Epithelial cell of prostate (primary cell): ENCODE measurements at regions not wholly inside any gene's neighbourhood (a gene's known extent, or its start where the extent isn't known, plus 50 kb on each side); places are given as distances from the start of the nearest gene placed in this dataset.
"Not testable (repeated sequence)": the region's sequence is repeated elsewhere in the genome, so short reads cannot be mapped to it uniquely, and the experiment has no call there.

Experiments
- DNase-seq: peaks from one replicate; pipeline ENCODE4 v3.0.0-alpha.2; 2011; ENCODE audit warnings: low read depth, low spot score
- H3K27ac ChIP-seq: fragments of 450-650 bp; 2 replicates; pipeline ENCODE4 v1.5.1; 2017; ENCODE audit warnings: mild to moderate bottlenecking

DNA sequence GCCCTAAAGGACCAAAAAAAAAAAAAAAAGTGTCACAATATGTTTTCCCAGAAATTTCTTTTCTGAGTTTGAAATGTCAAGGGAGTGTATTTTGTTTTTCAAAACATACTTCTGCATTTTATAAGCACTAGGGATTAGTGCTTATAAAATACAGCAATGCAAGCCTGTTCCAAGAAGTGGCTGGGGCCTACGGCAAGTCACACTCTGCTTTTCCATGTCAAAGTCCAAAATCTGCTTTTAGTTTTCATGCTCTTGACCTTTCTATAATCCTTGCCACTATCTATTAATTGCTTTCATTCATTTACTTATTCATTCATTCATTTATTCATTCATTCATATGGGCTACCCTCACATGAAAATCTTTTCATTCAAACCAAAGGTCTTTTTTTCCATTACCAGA is 100.1 kb upstream of the UXS1 start:
- H3K27ac ChIP-seq = no peak overlapping the region
- DNase-seq = no peak

DNA sequence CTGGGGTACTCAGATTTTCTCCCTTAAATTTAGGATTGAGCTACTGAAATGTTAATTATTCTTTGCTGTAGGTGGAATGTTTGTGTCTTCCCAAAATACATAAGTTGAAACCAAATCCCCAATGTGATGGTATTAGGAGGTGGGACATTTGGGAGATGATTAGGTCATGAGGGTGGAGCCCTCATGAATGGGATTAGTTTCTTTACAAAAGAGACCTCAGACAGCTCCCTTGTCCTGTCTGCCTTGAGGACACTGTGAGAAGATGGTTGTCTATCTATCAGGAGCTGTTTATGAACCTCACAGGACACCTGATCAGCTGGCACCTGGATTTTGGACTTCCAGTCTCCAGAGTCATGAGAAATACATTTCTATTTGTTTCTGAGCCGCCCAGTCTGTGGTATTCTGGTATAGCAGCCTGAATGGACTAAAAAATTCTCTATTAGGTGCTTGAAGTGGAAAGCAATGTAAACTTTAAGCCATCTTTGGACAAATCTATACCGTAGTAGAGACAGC is 99.2 kb upstream of the UXS1 start:
- H3K27ac ChIP-seq = no peak overlapping the region
- no peak for DNase-seq

DNA sequence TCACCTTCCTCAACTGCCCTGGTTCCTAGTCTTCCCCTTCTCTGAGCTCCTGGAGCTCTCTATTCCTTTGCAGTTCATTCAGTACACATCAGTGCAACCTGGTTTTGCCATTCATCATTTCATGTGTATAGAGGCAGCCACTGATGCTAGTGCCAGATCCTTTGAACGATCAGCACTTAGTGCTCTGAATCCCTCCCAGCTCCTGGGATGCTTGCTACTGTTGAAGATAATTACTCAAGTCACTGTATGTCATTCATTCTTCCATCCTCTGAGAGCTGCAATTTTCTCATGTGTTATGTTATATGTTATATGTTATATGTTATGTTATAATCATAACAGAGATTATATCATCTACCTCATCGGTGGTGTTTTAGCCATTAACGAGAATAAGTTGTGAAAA is 98.5 kb upstream of the UXS1 start:
- no peak for DNase-seq
- no peak overlapping the region for H3K27ac ChIP-seq

GRCh38 chr2:106288873-106289272 is 94.8 kb upstream of the UXS1 start:
- DNase-seq = no peak
- H3K27ac ChIP-seq = no peak overlapping the region

- H3K27ac ChIP-seq = no peak overlapping the region
- DNase-seq = no peak
Measured at GRCh38 chr2:106285237-106285829, 91.2 kb upstream of the UXS1 start.

DNA sequence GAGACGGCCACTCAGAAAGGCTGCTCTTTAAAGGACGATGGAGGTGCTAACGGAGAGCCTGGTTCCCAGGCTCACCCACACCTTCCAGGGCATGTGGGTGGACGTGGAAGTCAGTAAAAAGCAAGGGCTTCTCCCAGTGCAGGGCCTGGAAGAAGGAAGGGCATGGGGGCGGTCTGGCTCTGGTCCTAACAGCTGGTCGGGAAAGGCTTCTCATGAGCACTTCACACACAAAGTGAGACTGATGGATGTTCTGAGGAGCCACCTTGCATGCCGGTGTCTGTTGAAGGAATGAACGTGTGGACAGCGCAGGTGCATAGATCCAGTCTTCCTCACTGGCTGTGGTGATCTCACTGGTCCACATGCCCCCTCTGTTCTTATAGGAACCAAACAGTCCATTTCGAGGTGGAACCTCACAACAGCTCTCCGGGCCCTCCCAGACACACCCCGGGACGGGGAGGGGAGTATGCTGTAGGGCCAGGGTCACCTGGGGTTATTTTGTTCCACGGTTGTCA is 90.6 kb upstream of the UXS1 start:
- H3K27ac ChIP-seq = no peak overlapping the region
- DNase-seq = no peak

DNA sequence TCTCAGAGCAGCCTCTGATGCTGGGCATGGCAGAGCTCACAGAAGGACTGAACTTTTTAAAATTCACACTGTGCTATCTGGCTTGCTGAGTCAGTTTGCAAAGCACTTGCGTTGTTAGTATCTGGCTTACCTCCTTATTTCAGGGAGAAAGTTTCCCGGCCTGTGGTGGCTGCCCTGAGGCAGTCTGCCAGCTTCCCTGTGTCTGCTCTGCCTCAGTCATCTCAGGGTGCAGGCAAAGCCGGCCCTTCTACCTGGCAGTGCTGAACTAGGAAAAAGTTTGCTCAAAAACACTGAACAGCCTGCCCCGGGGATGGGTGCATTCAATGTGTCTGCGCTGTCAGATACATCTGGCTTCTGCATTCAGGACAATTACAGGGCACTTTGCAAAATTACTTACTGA is 90.2 kb upstream of the UXS1 start:
- DNase-seq = no peak
- H3K27ac ChIP-seq = no peak overlapping the region

GRCh38 chr2:106283228-106284152 is 89.4 kb upstream of the UXS1 start:
- not testable (repeated sequence) for H3K27ac ChIP-seq, DNase-seq

DNA sequence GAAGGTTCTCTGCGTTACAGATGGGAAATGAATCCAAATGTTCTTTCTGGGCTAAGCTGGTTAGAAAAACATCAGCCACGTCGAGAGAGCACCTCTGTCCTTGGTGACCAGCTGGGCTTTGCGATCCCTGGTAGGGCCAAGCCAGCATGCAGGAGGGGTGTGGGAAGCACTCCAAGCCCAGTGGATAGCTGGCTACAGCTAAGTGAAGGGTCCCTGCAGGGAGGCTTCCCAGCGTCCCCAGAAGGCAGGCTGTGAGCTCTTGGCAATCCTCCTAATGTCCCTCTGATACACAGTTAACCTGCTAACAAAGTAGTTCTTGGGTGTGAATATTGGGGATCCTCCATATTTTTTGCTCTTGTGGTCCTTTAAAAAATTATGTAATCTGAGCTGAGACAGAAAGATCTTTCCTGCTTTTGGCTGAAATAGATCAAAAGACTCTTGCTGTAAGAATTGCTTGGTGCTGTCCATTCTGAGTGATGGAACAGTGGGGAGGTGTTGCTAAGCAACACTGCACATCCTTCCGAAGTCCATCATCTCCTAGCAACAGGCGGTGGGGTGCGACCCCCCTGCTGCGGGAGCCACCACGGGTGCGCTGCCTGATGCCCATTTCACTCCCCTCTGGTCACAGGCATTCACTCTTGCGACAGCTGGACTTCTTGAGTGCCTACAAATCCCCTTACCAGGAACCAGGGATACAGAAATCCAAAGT is 88.5 kb upstream of the UXS1 start:
- DNase-seq = no peak
- no peak overlapping the region for H3K27ac ChIP-seq

- DNase-seq, H3K27ac ChIP-seq: not testable (repeated sequence)
Measured at GRCh38 chr2:106281907-106282430, 87.9 kb upstream of the UXS1 start.

DNA sequence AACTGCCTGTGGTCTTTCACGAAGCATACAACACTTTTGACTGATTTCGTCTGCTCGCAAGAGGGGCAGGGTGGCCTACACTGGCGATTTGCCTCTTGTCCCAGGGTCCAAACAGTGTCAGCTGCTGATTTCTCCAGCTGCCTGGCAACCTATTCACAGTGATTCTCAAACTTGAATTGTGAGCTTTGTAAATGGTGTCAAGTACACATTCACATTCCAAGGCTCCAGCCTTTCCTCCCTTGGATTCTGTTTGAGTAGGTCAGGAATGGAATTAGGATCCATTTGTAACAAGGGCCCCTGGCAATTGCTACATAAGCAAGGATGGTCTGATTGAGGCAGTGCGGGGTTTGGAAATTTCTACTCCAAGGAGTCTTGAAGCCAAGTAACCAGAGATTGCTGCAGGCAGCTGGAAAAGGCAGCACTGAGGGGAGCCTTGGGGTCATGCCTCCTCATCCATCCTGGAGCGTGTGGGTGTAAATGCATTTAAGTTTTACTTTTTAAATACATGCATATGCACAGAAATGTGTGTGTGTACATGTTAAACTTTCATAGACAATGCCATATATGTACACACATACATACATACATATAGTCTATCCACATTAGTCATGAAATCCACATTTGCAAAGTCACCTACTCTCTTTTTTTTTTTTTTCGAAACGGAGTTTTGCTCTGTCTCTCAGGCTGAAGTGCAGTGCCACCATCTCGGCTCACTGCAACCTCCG is 86.8 kb upstream of the UXS1 start:
- no peak for DNase-seq
- no peak overlapping the region for H3K27ac ChIP-seq

GRCh38 chr2:106280224-106280623 is 86.1 kb upstream of the UXS1 start:
- no peak overlapping the region for H3K27ac ChIP-seq
- no peak for DNase-seq

DNA sequence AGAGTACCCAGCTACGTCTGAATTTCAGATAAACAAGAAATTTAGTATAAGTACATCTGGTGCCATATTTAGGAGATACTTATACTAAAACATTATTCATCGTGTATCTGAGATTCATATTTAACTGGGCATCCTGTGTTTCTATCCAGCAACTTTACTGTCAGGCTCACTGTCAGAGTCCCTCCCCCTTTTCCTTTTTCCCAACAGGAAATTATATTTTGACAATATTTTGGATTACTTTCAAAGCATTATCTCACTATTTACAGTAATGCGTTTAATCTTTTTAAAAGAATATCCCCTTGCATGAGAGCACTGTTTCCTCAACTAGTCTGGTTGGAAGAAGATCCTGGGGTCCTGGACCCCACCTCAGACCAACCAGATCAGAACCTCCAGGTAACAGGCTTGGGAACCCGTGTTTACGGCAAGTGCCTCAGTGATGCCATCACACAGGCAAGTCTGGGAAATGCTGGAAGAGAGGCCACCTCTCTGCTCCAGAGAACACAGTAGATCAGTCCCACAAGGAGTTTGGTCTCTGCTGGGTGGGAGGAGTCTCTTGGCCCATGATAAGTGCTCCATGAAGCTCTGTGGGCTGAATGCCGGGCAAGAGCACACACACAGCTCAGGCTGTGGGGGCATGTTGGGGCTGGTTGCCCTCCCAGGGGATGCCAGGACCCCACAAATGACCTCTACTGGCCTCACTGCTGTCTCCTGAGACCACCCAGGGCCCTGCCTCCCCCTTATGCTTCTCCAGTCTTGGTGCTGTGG is 84.2 kb upstream of the UXS1 start:
- H3K27ac ChIP-seq = no peak overlapping the region
- no peak for DNase-seq

- no peak for DNase-seq
- H3K27ac ChIP-seq = no peak overlapping the region
Measured at GRCh38 chr2:106277426-106277825, 83.3 kb upstream of the UXS1 start.

DNA sequence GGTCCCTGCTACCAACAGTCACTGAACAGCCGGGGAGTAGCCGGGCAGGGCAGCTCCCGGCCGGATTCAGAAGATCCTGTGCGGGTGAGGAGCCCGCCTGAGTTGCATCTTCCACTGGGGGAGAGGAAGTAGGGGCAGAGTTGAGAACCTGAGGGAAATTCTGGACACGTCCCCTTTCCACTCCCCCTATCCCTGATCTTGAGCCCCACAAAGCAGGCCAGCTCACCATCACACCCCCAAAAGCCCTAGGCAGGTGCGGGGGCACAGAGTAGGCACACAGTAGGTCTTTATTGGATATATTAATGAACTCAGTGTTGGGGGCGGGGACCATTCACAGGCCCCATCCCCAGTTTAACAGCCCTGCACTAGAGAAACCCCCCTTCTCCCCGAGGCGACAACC is 81.9 kb upstream of the UXS1 start:
- H3K27ac ChIP-seq = no peak overlapping the region
- no peak for DNase-seq

- H3K27ac ChIP-seq = no peak overlapping the region
- no peak for DNase-seq
Measured at GRCh38 chr2:106274668-106275067, 80.6 kb upstream of the UXS1 start.

- peak overlapping the region; percentile 7 for H3K27ac ChIP-seq
- DNase-seq = no peak
Measured at GRCh38 chr2:106272216-106272807, 78.2 kb upstream of the UXS1 start.

GRCh38 chr2:106270471-106270891 is 76.4 kb upstream of the UXS1 start:
- no peak overlapping the region for H3K27ac ChIP-seq
- no peak for DNase-seq
